GM12878 (cell line): ENCODE measurements at regions not wholly inside any gene's neighbourhood (a gene's known extent, or its start where the extent isn't known, plus 50 kb on each side); places are given as distances from the start of the nearest gene placed in this dataset.
"Not testable (repeated sequence)": the region's sequence is repeated elsewhere in the genome, so short reads cannot be mapped to it uniquely, and the experiment has no call there.

Experiments
- ATAC-seq: fragments of 200-7000 bp; cut with Tn5 transposase; 3 replicates; pipeline ENCODE4 v1.9.1; 2020; ENCODE audit warnings: mild to moderate bottlenecking, moderate library complexity
- BruUV-seq: library from RNA; stranded (reverse); fragments of 400-500 nt; replicated peaks from 2 replicates; lab custom pipeline; 2021; lab: Mats Ljungman, UMichigan
- CTCF ChIA-PET: fragments of 300-600 bp; sonication (Branson Sonifier 250); formaldehyde crosslinking; extraction: SDS; loops from one replicate; lab custom pipeline; 2021; ENCODE audit warnings: inconsistent platforms; lab: Yijun Ruan, JAX
- POLR2A ChIA-PET: fragments of 350-600 bp; formaldehyde crosslinking; extraction: SDS; loops from one replicate; lab custom pipeline; 2021; ENCODE audit warnings: inconsistent platforms; lab: Charles Lee
- RAD21 ChIA-PET: fragments of 300-600 bp; sonication (Branson Sonifier 250); formaldehyde crosslinking; loops from one replicate; lab custom pipeline; 2023; ENCODE audit warnings: antibody characterized with exemption; ENCODE audit not compliant: unreplicated experiment; lab: Charles Lee
- SMC1A ChIA-PET: fragments of 300-600 bp; sonication (Branson Sonifier 250); formaldehyde crosslinking; loops from one replicate; lab custom pipeline; 2023; ENCODE audit not compliant: unreplicated experiment, uncharacterized antibody; lab: Charles Lee
- DNase-seq: peaks from one replicate; pipeline ENCODE4 v3.0.0-alpha.2; 2011; ENCODE audit warnings: low read depth, low spot score
- FAIRE-seq: peaks from 3 replicates; lab custom pipeline; 2011; peaks lifted over from hg19 to GRCh38; lab: Jason Lieb, UNC
- H2AFZ ChIP-seq: 2 replicates; pipeline ENCODE4 v1.6.0; 2011; ENCODE audit warnings: low read depth, low read length, control low read depth; ENCODE audit not compliant: control insufficient read depth
- H3K27ac ChIP-seq: 2 replicates; pipeline ENCODE4 v1.5.1; 2011; ENCODE audit warnings: control low read depth; ENCODE audit not compliant: control insufficient read depth, insufficient read depth
- H3K27me3 ChIP-seq, 2 experiments: replicated peaks in 1 of 2; 2 replicates each; pipeline versions ENCODE4 v1.6.0 to v1.6.1; 2011; ENCODE audit warnings: low read length in 1 of 2; ENCODE audit not compliant: control insufficient read depth in 2 of 2, insufficient read depth in 2 of 2
- H3K36me3 ChIP-seq, 2 experiments: 2 replicates each; pipeline ENCODE4 v1.5.1; 2011; ENCODE audit warnings: low read length in 1 of 2; ENCODE audit not compliant: control insufficient read depth in 2 of 2, insufficient read depth in 2 of 2
- H3K4me1 ChIP-seq: 2 replicates; pipeline ENCODE4 v1.6.1; 2011; ENCODE audit warnings: mild to moderate bottlenecking, low read length, moderate library complexity, mixed read lengths; ENCODE audit not compliant: control insufficient read depth, insufficient read depth
- H3K4me2 ChIP-seq: 2 replicates; pipeline ENCODE4 v1.6.0; 2011; ENCODE audit warnings: control low read depth; ENCODE audit not compliant: control insufficient read depth, insufficient read depth
- H3K4me3 ChIP-seq: fragments of 200-600 bp; sonication (generic); 2 replicates; pipeline ENCODE4 v1.5.1; 2016
- H3K79me2 ChIP-seq: 2 replicates; pipeline ENCODE4 v1.6.0; 2011; ENCODE audit warnings: low read length; ENCODE audit not compliant: control insufficient read depth, insufficient read depth
- H3K9ac ChIP-seq: 2 replicates; pipeline ENCODE4 v1.8.0; 2011; ENCODE audit warnings: low read length, control low read depth, mixed read lengths; ENCODE audit not compliant: control insufficient read depth, insufficient read depth
- H3K9me3 ChIP-seq: replicated peaks from 3 replicates; pipeline ENCODE4 v1.5.1; 2011; ENCODE audit warnings: mild to moderate bottlenecking, low read length; ENCODE audit not compliant: control insufficient read depth, insufficient read depth
- H4K20me1 ChIP-seq: 2 replicates; pipeline ENCODE4 v1.6.0; 2011; ENCODE audit not compliant: control insufficient read depth, insufficient read depth
- ASH2L ChIP-seq: fragments of 300-600, 200-600 bp; sonication (generic); IDR thresholded peaks from 2 replicates; pipeline ENCODE4 v1.6.1; 2017; ENCODE audit warnings: low read depth, mild to moderate bottlenecking, borderline replicate concordance
- FOXM1 ChIP-seq: IDR thresholded peaks from 2 replicates; pipeline ENCODE4 v1.6.1; 2012; ENCODE audit warnings: low read depth, mild to moderate bottlenecking, inconsistent platforms, low read length, moderate library complexity
- RAD21 ChIP-seq: IDR thresholded peaks from 2 replicates; pipeline ENCODE4 v1.6.1; 2011; ENCODE audit warnings: mild to moderate bottlenecking, low read depth, low read length, moderate library complexity; ENCODE audit not compliant: insufficient read depth
- RUNX3 ChIP-seq: IDR thresholded peaks from 2 replicates; pipeline ENCODE4 v1.6.1; 2012; ENCODE audit warnings: low read length, inconsistent platforms
- SMC3 ChIP-seq: IDR thresholded peaks from 2 replicates; pipeline ENCODE4 v1.6.1; 2011; ENCODE audit warnings: low read length, improper control_type of control experiment, borderline replicate concordance
- STAT1 ChIP-seq: fragments of 450-650 bp; conservative IDR thresholded peaks from 2 replicates; pipeline ENCODE4 v1.6.1; 2014; ENCODE audit warnings: antibody characterized with exemption, mild to moderate bottlenecking
- WGBS: methylation state at CpG from one replicate; pipeline ENCODE4 v1.1.6; 2016; ENCODE audit warnings: low lambda C conversion rate; ENCODE audit not compliant: insufficient replicate concordance, insufficient coverage; ENCODE audit errors: missing lambda C conversion rate; 5-methylcytosine and 5-hydroxymethylcytosine counted together
- in situ Hi-C: fragments of 300-500 bp; cut with MboI; formaldehyde crosslinking; loops from 9 replicates; pipeline ENCODE4 v1.14.3; 2018; ENCODE audit warnings: mixed read lengths
- intact Hi-C: fragments of 100-400 bp; cut with micrococcal nuclease; formaldehyde crosslinking; loops from one replicate; pipeline ENCODE4 v1.14.2; 2022; ENCODE audit not compliant: unreplicated experiment
- TF ChIP-seq, protein P1 (sequence below), 3 experiments: IDR thresholded peaks in 2 of 3; conservative IDR thresholded peaks in 1 of 3; 2 replicates each; pipeline ENCODE4 v1.5.1; 2011; ENCODE audit warnings: low read depth in 3 of 3, low read length in 3 of 3, mild to moderate bottlenecking in 3 of 3, control low read depth in 2 of 3, moderate library complexity in 2 of 3, inconsistent platforms in 1 of 3, mixed read lengths in 1 of 3; ENCODE audit not compliant: control insufficient read depth in 2 of 3, insufficient read depth in 1 of 3; ENCODE audit errors: extremely low read depth in 1 of 3
- TF ChIP-seq, protein P2 (sequence below): fragments of 450-650 bp; IDR thresholded peaks from 2 replicates; pipeline ENCODE4 v1.6.1; 2016; ENCODE audit warnings: mild to moderate bottlenecking

DNA sequence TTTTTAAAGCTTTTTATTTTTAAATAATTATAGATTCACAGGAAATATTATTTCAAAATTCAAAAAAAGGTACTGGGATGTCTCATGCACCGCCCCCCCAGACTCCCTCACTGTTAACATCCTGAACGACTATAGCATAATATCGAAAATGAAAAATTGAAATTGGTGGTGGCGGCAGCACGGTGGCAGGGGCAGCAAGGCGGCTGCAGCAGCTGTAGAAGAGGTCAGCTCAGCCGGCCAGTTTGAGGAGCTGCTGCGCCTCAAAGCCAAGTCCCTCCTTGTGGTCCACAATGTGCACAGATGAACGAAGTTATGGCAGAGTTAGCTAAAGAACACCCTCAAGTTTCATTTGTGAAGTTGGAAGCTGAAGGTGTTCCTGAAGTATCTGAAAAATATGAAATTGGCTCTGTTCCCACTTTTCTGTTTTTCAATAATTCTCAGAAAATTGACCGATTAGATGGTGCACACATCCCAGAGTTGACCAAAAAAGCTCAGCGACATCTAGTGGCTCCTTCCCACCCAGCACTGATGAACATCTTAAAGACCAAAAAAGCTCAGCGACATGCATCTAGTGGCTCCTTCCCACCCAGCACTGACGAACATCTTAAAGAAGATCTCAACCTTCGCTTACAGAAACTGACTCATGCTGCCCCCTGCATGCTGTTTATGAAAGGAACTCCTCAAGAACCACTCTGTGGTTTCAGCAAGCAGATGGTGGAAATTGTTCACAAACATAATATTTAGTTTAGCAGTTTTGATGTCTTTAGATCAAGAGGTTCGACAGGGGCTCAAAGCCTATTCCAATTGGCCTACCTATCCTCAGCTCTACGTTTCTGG, 100.8 kb downstream of the FAM217A start:
- FAIRE-seq (no peak), ATAC-seq (peak; percentile 97), DNase-seq (peak; percentile 38)
- Histone ChIP-seq H3K9ac (no peak overlapping the region), H3K4me2 (no peak overlapping the region), H3K79me2 (no peaks in the 10 kb centered on the region), H4K20me1 (no peaks in the 10 kb centered on the region), H3K27ac (no peak overlapping the region), H3K36me3 (no peaks in the 10 kb centered on the region), H2AFZ (no peak overlapping the region), H3K4me3 (no peak overlapping the region), H3K4me1 (no peaks in the 10 kb centered on the region), H3K27me3 (no peaks in the 10 kb centered on the region), H3K9me3 (no peaks in the 10 kb centered on the region)
- SMC1A ChIA-PET, result interaction anchor here (0.7 to 3.7 kb wide), 24 partner anchors 9 to 718 kb away, joined by 3 to 22 read pairs (median 4); partner anchors contain the start of gene FAM50B
- RAD21 ChIA-PET, result interaction anchor here (0.8 to 2.2 kb wide), 13 partner anchors 8 to 698 kb away, joined by 3 to 16 read pairs (median 3); partner anchors contain the start of gene FAM50B
- BruUV-seq, result no TSS peak
- in situ Hi-C loops, result no loop called here
- intact Hi-C loops, result loop anchor here (1.0 kb wide), 1 partner anchor 236 kb away; no protein-coding TSS in a partner anchor
- POLR2A ChIA-PET, result no interaction called here
- TF ChIP-seq, protein P1, sequence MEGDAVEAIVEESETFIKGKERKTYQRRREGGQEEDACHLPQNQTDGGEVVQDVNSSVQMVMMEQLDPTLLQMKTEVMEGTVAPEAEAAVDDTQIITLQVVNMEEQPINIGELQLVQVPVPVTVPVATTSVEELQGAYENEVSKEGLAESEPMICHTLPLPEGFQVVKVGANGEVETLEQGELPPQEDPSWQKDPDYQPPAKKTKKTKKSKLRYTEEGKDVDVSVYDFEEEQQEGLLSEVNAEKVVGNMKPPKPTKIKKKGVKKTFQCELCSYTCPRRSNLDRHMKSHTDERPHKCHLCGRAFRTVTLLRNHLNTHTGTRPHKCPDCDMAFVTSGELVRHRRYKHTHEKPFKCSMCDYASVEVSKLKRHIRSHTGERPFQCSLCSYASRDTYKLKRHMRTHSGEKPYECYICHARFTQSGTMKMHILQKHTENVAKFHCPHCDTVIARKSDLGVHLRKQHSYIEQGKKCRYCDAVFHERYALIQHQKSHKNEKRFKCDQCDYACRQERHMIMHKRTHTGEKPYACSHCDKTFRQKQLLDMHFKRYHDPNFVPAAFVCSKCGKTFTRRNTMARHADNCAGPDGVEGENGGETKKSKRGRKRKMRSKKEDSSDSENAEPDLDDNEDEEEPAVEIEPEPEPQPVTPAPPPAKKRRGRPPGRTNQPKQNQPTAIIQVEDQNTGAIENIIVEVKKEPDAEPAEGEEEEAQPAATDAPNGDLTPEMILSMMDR (IDR thresholded peaks at IDR 0.05 in 2 of 3, conservative IDR thresholded peaks at IDR 0.05 in 1 of 3; ENCODE audit: control insufficient read depth in 2 of 3, extremely low read depth in 1 of 3, insufficient read depth in 1 of 3, low read depth in 3 of 3, low read length in 3 of 3), result peak; percentile 59 to 71 (median 64); a peak in 5 of 6 replicates
- TF ChIP-seq, protein P2, sequence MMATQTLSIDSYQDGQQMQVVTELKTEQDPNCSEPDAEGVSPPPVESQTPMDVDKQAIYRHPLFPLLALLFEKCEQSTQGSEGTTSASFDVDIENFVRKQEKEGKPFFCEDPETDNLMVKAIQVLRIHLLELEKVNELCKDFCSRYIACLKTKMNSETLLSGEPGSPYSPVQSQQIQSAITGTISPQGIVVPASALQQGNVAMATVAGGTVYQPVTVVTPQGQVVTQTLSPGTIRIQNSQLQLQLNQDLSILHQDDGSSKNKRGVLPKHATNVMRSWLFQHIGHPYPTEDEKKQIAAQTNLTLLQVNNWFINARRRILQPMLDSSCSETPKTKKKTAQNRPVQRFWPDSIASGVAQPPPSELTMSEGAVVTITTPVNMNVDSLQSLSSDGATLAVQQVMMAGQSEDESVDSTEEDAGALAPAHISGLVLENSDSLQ, result no peak
- TF ChIP-seq RAD21, result peak; percentile 50
- peak; percentile 63 for TF ChIP-seq SMC3
- peak; percentile 31; the same call in 1 of the 2 replicates for TF ChIP-seq RUNX3
- no peak for TF ChIP-seq FOXM1
- 0 out of 2 replicates have a peak, but pooled peaks have one; percentile 18 for TF ChIP-seq STAT1
- no peak for TF ChIP-seq ASH2L
- CTCF ChIA-PET, result interaction anchor here (0.7 to 4.9 kb wide), 36 partner anchors 9 to 696 kb away, joined by 3 to 74 read pairs (median 5); partner anchors contain the start of gene FAM50B
- WGBS, result 8% methylated on average over 16 of the region's 16 CpGs

DNA sequence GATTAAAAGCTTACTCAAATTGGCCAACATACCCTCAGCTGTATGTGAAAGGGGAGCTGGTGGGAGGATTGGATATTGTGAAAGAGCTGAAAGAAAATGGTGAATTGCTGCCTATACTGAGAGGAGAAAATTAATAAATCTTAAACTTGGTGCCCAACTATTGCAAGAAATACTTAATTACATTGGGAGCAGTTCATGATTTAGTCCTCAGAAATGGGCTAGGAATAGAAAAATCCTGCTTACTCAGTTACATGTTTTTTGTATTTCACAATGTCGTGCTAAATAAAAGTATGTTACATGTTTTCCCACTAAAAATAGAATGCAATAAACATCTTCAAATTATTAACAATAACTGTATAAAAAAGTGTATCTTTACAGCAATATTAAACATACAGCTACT, 100.0 kb downstream of the FAM217A start:
- POLR2A ChIA-PET, H3K9ac ChIP-seq, FAIRE-seq, H3K79me2 ChIP-seq, H2AFZ ChIP-seq, in situ Hi-C loops, H3K4me3 ChIP-seq, DNase-seq, H3K27ac ChIP-seq, H3K27me3 ChIP-seq, H3K36me3 ChIP-seq, H3K4me2 ChIP-seq, H3K4me1 ChIP-seq, H4K20me1 ChIP-seq, ATAC-seq, BruUV-seq, H3K9me3 ChIP-seq: not testable (repeated sequence)
- ChIA-PET CTCF (interaction anchor here (0.8 to 4.9 kb wide), 28 partner anchors 8 to 622 kb away, joined by 3 to 74 read pairs (median 6); a partner anchor contains a TSS), SMC1A (interaction anchor here (0.8 to 3.7 kb wide), 16 partner anchors 8 to 699 kb away, joined by 3 to 22 read pairs (median 4); no protein-coding TSS in a partner anchor), RAD21 (interaction anchor here (1.0 to 2.2 kb wide), 6 partner anchors 12 to 238 kb away, joined by 3 to 16 read pairs (median 6); partner anchors contain the start of gene FAM50B)
- WGBS, result 0% methylated on average over 1 of the region's 1 CpG
- intact Hi-C loops, result loop anchor here (1.0 kb wide), 1 partner anchor 237 kb away; no protein-coding TSS in a partner anchor
